Activated T-cell treated with anti-CD3 and anti-CD28 coated beads, Interleukin-2, amount 50 U/mL, for 48 hours (primary cell): ENCODE measurements at regions not wholly inside any gene's neighbourhood (a gene's known extent, or its start where the extent isn't known, plus 50 kb on each side); places are given as distances from the start of the nearest gene placed in this dataset.

Experiments used
- DNase-seq, 2 experiments: peaks; one replicate each; pipeline ENCODE4 v3.0.0-alpha.2; 2020

DNA sequence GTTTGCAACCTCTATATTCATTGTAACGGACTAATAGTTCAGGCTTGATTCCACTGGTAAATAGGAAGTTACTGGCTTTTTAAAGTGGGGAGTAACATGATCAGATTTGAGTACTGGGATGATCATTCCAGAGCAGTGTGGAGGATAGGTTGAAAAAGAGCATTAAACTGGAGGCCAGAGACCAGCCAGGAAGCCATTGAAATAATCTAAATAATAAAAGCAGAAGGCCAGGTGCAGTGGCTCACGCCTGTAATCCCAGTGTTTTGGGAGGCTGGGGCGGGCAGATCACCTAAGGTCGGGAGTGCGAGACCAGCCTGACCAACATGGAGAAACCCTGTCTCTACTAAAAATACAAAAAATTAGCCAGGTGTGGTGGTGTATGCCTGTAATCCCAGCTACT, 56.0 kb upstream of the MSX2 start:
- no peak for DNase-seq
